DMS153 (cell line): ENCODE measurements at regions not wholly inside any gene's neighbourhood (a gene's known extent, or its start where the extent isn't known, plus 50 kb on each side); places are given as distances from the start of the nearest gene placed in this dataset.

ENCODE experiments used
- DNase-seq: peaks from one replicate; lab custom pipeline; 2025; lab: John Stamatoyannopoulos, UW

- DNase-seq = no peak
Measured at GRCh38 chr16:51592001-51592501, 441.0 kb upstream of the SALL1 start.

- DNase-seq = no peak
Measured at GRCh38 chr16:51591480-51591879, 440.4 kb upstream of the SALL1 start.

- no peak for DNase-seq
Measured at GRCh38 chr16:51579652-51580360, 428.7 kb upstream of the SALL1 start.

GRCh38 chr16:51577621-51578303, 426.7 kb upstream of the SALL1 start:
- peak; percentile 44 for DNase-seq

- DNase-seq = no peak
Measured at GRCh38 chr16:51576498-51577195, 425.6 kb upstream of the SALL1 start.

- no peak for DNase-seq
Measured at GRCh38 chr16:51573191-51573590, 422.1 kb upstream of the SALL1 start.

GRCh38 chr16:51569203-51569931, 418.3 kb upstream of the SALL1 start:
- no peak for DNase-seq

GRCh38 chr16:51567911-51568310, 416.8 kb upstream of the SALL1 start:
- DNase-seq = no peak

GRCh38 chr16:51565184-51565583, 414.1 kb upstream of the SALL1 start:
- DNase-seq = no peak

- no peak for DNase-seq
Measured at GRCh38 chr16:51562891-51563290, 411.8 kb upstream of the SALL1 start.

- no peak for DNase-seq
Measured at GRCh38 chr16:51559901-51560300, 408.8 kb upstream of the SALL1 start.

GRCh38 chr16:51557670-51558069, 406.6 kb upstream of the SALL1 start:
- DNase-seq = no peak

- DNase-seq = no peak
Measured at GRCh38 chr16:51556694-51557340, 405.7 kb upstream of the SALL1 start.

GRCh38 chr16:51553910-51554309, 402.8 kb upstream of the SALL1 start:
- DNase-seq = no peak

GRCh38 chr16:51553314-51553713, 402.2 kb upstream of the SALL1 start:
- no peak for DNase-seq

GRCh38 chr16:51550800-51551347, 399.8 kb upstream of the SALL1 start:
- DNase-seq = no peak

- no peak for DNase-seq
Measured at GRCh38 chr16:51549836-51550235, 398.8 kb upstream of the SALL1 start.

- DNase-seq = no peak
Measured at GRCh38 chr16:51545951-51546350, 394.9 kb upstream of the SALL1 start.

GRCh38 chr16:51544851-51545467, 393.9 kb upstream of the SALL1 start:
- no peak for DNase-seq

GRCh38 chr16:51543971-51544370, 392.9 kb upstream of the SALL1 start:
- DNase-seq = no peak
